ENCODE measurements at regions not wholly inside any gene's neighbourhood (a gene's known extent, or its start where the extent isn't known, plus 50 kb on each side); places are given as distances from the start of the nearest gene placed in this dataset.
"Not testable (repeated sequence)": the region's sequence is repeated elsewhere in the genome, so short reads cannot be mapped to it uniquely, and the experiment has no call there.

GRCh38 chr12:34302131-34302885, 280.0 kb downstream of the ALG10 start:
- no peak for TF ChIP-seq CTCF (IDR thresholded peaks at IDR 0.05; ENCODE audit: insufficient read depth, missing control alignments)
- no peak for DNase-seq (ENCODE audit: insufficient read length, low spot score)
- no peak for FAIRE-seq

- DNase-seq (ENCODE audit: insufficient read length, low spot score), result no peak
- FAIRE-seq, result no peak
- no peak for TF ChIP-seq CTCF (IDR thresholded peaks at IDR 0.05; ENCODE audit: insufficient read depth, missing control alignments)
Measured at GRCh38 chr12:34303091-34303870, 281.0 kb downstream of the ALG10 start.

- FAIRE-seq (no peak), DNase-seq (ENCODE audit: insufficient read length, low spot score) (no peak)
- TF ChIP-seq CTCF (IDR thresholded peaks at IDR 0.05; ENCODE audit: insufficient read depth, missing control alignments), result no peak
Measured at GRCh38 chr12:34304001-34304400, 281.7 kb downstream of the ALG10 start.

- TF ChIP-seq CTCF (IDR thresholded peaks at IDR 0.05; ENCODE audit: insufficient read depth, missing control alignments), result no peak
Measured at GRCh38 chr12:34304546-34304945, 282.2 kb downstream of the ALG10 start.

GRCh38 chr12:34305176-34305575, 282.9 kb downstream of the ALG10 start:
- TF ChIP-seq CTCF (IDR thresholded peaks at IDR 0.05; ENCODE audit: insufficient read depth, missing control alignments), result no peak
- FAIRE-seq, result no peak
- no peak for DNase-seq (ENCODE audit: insufficient read length, low spot score)

More at GRCh38 chr12:34304546-34304945, 282.2 kb downstream of the ALG10 start:
- DNase-seq (ENCODE audit: insufficient read length, low spot score) (no peak), FAIRE-seq (no peak)

GRCh38 chr12:34306133-34306830, 284.0 kb downstream of the ALG10 start:
- no peak for TF ChIP-seq CTCF (IDR thresholded peaks at IDR 0.05; ENCODE audit: insufficient read depth, missing control alignments)
- DNase-seq (ENCODE audit: insufficient read length, low spot score) (no peak), FAIRE-seq (no peak)

- DNase-seq (ENCODE audit: insufficient read length, low spot score); FAIRE-seq: not testable (repeated sequence)
Measured at GRCh38 chr12:34309806-34310804, 287.8 kb downstream of the ALG10 start.
